LHCN-M2 (cell line): ENCODE measurements at regions not wholly inside any gene's neighbourhood (a gene's known extent, or its start where the extent isn't known, plus 50 kb on each side); places are given as distances from the start of the nearest gene placed in this dataset.
"Not testable (repeated sequence)": the region's sequence is repeated elsewhere in the genome, so short reads cannot be mapped to it uniquely, and the experiment has no call there.

Experiments
- DNase-seq: peaks from one replicate; pipeline ENCODE4 v3.0.0-alpha.2; 2012; ENCODE audit warnings: low read depth

DNA sequence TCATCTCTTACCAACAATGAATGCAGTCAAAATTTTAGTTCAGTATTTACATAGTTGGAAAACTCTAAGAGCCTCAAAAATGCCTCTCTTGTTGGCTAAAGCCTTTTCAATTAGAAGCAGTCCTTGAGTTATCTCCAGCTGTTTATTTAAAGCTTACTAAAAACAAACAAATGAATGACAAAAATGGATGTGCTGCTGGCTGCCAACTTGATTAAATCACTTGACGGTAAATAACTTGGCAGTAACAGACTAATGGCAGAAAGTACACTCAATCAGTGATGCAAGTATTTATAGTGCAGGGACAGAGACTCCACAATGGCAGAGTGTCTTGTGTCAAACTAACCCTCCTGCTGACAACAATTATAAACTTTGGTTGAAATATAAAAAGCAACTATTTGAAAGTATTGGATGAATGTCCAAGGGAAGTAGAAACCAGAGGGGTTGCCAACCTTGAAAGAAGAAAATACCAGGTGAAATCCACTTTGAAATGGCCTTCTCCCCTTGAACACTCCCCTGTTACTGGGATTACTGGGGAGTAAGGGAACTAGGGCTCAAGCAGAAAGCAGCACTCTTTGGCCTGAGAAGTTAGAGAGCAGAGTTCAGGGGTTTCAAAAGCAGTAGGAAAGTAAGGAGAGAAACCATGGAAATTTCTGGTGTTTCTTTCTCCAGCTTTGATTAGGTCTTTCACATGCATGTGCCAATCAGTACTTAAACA is 245.2 kb upstream of the SPHKAP start:
- no peak for DNase-seq

DNA sequence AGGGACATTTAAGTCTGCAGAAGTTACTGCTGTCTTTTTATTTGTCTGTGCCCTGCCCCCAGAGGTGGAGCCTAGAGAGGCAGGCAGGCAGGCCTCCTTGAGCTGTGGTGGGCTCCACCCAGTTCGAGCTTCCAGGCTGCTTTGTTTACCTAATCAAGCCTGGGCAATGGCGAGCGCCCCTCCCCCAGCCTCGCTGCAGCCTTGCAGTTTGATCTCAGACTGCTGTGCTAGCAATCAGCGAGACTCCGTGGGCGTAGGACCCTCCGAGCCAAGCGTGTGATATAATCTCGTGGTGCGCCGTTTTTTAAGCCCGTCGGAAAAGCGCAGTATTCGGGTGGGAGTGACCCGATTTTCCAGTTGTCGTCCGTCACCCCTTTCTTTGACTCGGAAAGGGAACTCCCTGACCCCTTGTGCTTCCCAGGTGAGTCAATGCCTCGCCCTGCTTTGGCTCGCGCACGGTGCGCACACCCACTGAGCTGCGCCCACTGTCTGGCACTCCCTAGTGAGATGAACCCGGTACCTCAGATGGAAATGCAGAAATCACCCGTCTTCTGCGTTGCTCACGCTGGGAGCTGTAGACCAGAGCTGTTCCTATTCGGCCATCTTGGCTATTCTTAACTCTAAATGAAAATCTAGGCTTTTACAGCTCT is 244.0 kb upstream of the SPHKAP start:
- DNase-seq, result not testable (repeated sequence)

DNA sequence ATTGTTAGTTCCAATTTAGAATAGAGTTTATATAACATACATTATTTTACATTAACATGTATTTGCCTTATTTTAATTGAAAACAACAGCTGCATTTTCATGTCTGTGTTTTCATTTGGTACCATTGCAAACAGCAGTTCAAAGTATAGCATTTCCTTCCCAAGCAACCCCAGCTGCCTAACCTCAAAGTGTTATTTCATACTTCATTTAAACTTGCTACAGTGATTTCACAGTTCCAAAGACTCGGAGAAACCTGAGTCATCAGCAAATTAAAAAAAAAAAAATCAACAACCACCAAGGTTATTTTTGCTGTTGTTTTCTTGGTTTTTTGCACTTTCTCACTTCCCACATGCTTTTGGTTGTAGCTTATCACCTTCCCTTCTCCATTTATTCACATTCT is 236.5 kb upstream of the SPHKAP start:
- DNase-seq, result peak; percentile 22

DNA sequence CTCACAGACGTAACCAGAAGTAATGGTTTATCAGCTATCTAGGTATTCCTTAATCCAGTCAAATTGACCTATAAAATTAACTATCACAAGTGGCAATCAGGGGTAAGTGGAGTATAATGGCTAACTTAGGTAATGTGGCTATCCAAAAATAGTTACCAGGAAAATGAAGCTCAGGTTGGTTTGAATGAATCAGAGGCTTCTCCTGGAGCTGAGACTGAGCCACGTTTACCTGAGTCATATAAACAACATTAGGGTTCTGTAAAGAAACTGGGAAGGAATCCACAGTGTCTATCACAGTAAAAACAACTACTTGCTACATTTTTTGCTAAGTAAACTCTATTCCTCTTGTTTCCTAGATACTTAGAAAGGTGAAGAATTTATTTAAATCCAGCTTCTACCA is 236.0 kb upstream of the SPHKAP start:
- no peak for DNase-seq

DNA sequence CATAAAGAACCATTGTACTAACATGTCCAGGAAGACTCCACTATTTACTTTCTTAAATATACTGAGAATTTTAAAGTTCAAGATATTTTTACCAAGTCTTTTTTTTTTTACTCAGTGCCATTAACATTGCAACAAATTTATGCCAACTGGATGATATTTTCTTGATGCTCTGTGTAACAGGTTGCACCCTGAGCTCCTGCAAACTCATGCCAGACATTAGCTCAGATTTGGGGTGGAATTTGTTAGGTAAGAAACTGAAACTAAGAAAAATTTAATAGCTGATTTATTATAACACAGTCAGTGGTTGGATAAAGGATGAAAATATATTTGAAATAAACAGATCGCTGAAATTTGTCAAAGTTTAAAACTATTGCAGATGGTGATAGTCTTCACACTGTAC is 228.6 kb upstream of the SPHKAP start:
- DNase-seq, result no peak

DNA sequence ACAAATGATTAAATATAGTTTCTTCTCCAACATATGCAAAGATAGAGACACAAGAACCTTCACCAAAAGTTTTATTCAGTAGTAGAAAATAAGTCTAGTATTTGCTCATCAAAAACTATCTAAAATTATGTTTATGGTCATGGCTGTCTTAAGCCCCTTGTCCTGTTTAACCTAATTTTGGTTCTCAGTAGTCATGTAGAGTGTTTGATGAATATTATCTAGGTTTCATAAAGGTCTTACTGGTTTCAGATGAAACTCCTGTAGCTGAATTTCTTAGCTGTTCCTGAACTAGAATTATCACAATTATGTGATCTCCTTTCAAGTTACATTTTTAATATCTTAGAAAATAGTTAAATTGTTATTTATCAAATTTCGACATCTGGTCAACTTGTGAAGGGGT is 228.0 kb upstream of the SPHKAP start:
- no peak for DNase-seq

DNA sequence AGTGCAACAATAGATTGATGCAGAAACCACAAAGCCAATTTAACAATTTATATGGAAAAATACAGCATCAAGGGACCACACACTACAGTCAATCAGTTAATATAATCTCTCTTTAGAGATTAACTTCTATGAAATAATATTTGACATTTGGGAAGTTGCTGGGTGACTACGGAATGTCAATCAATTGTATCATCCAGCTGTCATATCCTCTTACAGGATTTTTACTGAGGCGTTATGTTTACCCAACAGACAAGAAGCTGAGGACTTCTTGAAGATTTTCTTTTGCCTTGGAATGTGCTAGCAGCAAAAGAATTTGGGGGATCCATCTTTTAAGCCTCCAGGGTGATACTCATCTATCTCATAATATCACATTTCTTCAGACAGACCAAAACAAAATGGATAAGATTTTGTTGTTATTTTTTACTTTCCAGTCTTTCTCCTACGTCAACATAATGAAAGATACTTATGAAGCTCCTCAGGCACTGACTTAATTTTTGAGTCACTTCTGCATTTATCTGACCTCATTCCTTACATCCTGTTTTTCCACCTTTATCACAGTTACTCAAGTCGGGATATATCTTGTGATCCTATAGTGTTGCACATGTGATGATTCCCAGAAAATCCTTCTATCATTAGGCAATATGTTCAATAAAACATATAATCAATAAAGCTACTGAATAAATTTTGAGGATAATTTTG is 227.2 kb upstream of the SPHKAP start:
- DNase-seq, result no peak

DNA sequence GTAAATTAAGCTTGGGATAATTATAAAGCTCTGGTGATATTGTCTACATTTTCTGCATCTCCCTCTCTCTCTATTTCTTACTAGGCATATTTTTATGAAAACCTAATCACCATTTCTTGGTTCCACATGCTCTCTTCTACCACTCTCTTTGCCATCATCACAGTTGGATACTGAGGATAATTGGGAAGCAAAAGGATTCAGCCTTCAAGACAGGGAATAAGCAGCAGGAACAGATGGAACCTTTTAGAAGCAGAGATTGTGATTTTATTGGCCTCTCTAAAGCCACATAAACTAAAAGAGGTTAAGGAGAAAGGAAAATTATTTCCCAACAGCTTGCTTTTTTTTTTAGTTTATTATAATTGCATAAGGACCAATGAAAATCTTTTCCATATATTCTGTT is 226.3 kb upstream of the SPHKAP start:
- no peak for DNase-seq

DNA sequence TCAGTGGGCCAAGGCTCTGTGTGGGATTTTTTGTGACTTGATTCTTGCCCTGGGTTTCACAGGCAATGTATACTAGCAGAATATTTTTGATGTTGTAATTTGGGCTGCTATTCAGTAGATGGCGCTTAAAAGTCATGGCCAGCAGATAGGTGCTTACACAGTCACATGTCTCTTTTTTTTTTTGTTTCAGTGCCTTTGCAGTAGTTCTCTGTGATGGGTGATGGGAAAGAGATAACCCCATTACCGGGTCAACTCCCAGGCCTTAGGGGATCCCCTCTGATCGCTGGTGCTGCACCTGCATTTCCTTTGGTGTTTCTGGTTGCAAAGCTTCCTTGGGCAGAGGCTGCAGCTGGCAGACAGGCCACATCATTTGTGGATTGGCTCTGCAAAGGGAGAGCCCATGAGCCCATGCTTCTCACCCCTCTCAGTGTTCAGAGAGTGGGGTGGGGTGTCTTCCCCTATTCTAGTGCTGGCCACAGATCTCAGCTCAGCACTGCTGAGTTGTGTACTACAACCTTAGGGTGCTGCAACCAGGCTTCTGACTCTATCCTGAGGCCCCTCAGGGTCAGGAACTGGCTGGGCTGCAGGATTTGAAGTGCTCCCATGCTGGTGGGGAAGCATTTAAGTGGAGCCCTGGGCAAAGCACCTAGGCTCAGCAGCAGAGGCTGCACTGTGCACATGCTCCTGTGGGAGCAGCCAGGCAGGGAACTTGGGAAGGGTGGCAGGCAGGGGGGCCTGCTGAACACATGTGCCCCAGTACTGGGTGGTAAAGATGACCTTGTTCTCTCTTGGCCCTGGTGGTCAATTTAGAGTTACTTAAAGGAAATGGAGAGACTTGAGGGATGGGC is 219.8 kb upstream of the SPHKAP start:
- peak; percentile 1 for DNase-seq

DNA sequence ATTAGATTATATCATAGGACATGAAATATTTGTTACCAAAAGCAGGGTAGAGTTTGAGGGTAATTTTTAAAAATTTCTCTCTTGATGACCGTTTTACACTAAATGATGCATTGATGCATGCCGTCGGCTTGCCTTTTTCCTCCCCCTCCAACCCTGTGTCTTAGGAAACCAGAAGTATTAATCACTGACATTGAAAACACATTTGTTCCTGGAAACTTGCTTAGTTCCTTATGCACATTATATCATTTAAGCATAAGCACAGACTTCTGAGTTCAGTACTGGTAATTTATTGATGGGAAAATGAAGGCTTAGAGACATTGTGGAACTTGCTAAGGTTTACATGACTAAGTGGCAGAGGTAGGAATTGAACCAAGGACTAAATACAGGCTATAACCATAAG is 206.3 kb upstream of the SPHKAP start:
- no peak for DNase-seq

DNA sequence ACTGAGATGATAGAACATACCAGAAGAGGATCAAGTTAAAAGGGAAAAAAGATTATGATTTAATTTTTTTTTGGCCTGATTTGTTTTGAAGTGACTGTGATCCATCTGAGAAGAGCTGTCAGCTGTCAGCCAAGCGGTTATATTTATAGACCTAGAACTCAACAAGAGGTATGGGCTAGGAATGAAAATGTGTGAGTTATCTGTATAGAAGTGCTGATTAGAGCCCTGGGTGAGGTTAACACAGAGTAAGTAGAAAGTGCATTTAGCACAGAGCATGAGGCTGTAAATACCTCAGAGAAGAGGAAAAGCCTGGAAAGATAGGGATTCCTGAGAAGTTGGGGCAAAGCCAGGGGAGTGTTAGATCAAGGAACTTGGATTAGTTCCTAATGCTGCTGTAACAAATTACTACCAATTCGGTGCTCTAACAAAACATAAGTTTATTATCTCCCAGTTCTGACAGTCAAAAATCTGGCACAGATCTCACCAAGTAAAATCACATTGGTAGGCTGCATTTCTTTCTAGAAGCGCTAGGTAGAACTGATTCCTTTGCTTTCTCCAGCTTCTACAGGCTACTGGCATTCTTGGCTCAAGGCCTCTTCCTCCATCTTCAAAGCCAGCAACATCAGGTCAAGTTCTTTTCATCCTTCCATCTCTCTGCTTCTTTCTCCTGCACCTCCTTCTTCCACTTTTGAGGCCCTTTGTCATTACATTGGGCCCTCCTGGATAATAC is 197.4 kb upstream of the SPHKAP start:
- DNase-seq, result no peak

DNA sequence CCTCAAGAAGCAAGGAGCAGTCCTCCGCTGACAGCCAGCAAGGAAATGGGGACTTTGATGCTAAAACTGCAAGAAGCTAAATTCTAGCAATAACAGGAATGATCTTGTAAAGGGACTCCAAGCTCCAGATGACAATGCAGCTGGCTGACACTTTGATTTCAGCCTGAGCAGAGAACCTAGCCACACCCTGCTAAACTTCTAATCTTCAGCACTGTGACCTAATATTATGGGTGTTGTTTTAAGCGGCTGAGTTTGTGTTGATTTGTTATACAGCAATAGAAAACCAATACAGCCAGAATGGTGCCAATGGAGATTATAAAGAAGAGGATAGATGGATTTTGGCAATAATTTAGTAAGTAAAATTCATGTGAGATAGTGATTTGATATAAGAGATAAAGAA is 196.7 kb upstream of the SPHKAP start:
- no peak for DNase-seq

DNA sequence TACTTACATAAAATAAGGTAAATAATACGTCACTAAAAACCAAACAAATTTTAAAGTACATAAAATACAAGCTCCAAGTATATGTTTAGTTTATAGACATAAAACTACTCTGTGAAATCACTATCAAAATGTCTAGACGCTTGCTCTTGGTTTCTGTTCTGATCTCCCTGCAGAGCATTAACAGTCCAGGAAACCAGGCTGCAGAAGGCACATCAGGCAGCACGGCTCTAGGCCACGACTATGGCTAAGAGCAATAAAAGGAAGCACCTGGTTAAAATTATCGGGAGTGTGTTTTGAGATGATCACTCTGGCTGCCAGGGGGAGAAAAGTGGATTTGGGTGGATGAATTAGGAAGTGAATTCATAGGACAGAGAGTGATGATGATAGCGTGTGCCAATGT is 196.0 kb upstream of the SPHKAP start:
- DNase-seq, result no peak

DNA sequence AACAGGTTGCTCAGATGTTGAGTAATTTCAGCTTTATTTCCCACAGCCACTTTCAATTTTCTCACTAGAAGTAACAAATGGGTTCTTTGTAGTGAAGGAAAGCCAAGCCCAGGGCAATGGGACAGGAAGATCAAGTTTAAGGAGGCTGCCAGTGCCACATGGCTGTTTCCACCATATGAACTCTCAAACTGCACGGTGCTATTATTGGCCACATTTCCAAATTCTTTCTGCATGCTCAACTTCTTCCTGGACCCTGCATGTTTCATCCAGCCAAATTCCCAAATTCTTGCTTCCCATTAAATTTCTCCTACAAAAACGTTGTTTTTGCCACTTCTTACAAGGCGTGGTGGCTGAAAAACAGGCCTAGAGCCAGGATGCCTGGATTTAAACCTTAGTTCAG is 193.3 kb upstream of the SPHKAP start:
- no peak for DNase-seq

DNA sequence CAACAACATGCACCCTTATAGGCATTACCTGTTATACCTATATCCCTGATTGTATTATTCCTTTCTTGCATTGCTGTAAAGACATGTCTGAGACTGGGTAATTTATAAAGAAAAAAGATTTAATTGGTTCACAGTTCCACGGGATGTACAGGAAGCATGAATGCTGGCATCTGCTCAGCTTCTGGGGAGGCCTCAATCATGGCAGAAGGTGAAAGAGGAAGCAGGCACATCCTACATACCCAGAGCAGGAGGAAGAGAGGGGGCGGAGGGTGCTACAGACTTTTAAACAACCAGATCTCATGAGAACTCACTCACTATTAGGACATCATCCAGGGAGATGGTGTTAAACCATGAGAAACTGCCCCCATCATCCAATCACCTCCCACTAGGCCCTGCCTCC is 191.7 kb upstream of the SPHKAP start:
- no peak for DNase-seq

DNA sequence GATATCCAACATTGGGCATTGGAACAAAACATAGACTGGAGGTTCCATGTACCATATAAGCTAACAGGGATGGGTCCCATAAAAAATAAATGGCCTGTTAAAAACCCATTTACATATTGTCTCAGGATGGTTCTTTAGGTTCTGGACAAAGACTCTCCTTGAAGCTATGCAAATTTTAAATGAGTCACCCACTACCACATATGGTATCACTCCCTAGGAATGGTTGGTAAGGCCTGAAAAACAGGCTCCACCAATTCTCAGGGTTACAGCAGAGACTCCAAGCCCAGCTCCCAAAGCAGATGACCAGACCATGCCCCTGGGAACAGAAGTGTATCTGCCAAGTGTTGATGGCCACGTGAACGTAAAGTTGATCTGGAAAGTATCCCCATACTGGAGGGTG is 190.7 kb upstream of the SPHKAP start:
- DNase-seq, result no peak

DNA sequence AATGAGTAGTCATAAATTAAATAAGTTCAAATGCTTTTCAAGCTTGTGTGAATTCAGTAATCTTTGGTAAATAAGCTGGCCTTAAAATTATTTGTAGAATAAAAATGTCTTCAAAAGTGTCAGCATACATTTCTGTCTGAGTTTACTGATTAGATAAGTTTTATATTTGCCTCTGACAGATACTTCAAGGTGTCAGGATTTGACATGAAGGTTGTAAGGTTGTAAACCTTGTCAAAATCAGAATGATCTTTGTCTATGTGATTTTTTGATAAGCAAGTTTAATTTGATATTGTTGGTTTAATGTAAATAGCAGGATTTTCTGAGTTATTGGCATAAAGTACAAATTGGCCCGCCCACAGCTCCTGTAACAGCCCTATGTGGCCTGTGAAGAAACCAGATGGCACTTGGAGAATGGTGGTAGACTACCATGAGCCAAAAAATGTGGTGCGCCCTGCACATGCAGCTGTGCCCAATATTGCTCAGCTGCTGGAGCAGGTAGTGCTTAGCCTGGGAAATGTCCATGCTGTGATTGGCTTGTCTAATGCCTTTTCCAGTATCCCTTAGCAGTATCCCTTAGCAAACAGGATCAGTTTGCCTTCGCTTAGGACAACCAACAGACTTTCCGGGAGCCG is 188.0 kb upstream of the SPHKAP start:
- no peak for DNase-seq

DNA sequence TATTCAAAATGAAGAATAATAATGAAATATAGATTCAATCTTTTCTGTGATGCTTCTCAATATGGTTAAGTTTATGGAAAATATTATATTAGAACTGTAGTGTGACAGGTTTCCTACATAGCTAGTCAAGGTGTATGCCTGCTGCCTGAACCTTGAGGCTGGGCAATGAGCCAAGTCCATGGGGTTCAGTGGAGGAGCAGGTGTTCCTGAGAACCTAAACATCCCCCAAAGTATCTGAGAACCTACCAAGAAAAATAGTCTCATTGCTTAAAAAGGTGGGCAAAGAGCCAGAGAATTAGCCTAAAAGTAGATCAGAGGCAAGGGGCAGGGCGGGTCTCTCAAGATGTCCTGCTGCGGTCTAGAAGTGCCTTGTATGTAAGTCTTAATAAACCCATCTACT is 185.9 kb upstream of the SPHKAP start:
- DNase-seq, result no peak

DNA sequence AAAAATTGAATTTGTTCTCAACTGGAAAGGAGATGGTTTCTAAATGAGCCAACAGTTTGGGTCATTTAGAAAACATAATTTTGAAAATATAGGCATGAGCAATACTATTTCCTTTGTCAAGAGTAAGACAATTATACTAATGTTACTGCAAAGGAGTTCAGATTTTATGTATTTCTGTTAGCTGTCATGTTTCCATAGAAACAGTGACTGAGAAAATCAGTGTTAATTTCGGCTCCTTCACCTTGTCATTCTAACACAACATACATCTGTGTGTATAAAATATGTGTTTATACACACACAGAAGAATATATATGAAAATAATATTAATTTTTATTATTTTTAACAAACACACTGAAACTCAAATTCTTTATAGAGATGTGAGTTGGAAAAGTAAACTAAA is 178.0 kb upstream of the SPHKAP start:
- no peak for DNase-seq

DNA sequence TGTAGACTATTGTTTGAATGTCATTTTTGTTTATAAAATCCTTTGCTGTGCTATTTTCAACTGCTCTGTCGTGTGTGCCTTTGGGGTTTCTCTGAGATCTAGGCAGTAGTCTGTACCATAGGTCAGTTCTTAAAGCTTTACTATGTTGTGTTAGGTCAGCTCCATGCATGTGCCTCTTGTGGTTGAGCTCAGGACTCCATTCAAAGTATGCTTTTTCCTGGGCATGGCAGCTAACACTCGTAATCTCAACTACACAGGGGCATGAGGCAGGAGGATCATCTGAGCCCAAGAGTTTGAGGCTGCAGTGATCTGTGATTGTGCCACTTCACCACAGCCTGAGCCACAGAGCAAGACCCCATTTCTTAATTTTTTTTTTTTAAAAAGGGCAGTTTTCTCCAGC is 174.4 kb upstream of the SPHKAP start:
- no peak for DNase-seq

DNA sequence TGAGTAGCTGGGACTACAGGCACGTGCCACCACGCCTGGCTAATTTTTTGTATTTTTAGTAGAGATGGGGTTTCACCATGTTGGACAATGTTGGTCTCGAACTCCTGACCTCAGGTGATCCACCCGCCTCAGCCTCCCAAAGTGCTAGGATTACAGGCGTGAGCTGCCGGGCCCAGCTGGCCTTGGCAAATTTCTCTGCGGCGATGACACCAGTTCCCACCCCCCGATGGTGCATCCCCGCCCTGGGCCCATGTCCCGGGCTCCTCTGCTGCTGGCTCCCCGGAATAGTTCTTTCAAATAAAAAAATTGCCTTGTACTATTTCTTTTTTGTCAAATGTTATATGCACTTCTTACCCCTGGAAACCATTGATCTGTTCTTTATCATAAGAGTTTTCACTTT is 171.5 kb upstream of the SPHKAP start:
- DNase-seq, result not testable (repeated sequence)
